ENCODE measurements at regions not wholly inside any gene's neighbourhood (a gene's known extent, or its start where the extent isn't known, plus 50 kb on each side); places are given as distances from the start of the nearest gene placed in this dataset.

DNA sequence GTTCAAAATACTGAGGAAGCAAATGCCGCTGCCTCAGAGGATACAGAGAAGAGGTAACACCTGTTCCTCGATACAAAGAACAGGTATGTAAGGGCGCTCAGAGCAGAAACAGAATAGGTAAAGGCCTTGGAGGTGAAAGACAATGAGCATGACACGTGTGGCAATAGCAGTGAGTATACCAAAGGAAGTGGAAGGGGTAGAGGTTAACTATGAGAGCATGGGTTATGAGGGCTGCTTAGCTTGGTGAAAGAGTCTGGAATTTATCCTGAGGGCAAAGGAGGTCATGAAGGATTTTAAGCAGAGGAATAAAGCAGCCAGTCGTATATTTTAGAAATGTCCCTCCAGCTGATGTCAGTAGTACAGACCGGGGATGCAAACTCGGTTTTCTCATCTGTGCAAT is 269.8 kb upstream of the ZNF462 start:
- no peak overlapping the region for H4K8ac ChIP-seq (replicated peaks; ENCODE audit: insufficient read length, low read depth, low read length)
- H3K27ac ChIP-seq (ENCODE audit: insufficient read length, low read depth, low read length): no peak overlapping the region
- no peaks in the 10 kb centered on the region for H3K9me3 Mint-ChIP-seq

More for the DNA sequence above, 269.8 kb upstream of the ZNF462 start:
- H3K4ac ChIP-seq (ENCODE audit: low read depth, low read length): no peak overlapping the region
- no peaks in the 10 kb centered on the region for H3K27me3 Mint-ChIP-seq (ENCODE audit: low read depth)
- no peak overlapping the region for H2BK5ac ChIP-seq (ENCODE audit: insufficient read length, low read length)
- peaks cover 4 to 7% of the 10 kb centered on the region in 2 experiments; a peak in 2 of 4 replicates for H3K4me1 Mint-ChIP-seq
- H4K20me1 ChIP-seq (ENCODE audit: control insufficient read depth, insufficient read depth, insufficient read length): no peaks in the 10 kb centered on the region
- H3K56ac ChIP-seq (ENCODE audit: insufficient read length, low read depth, low read length): no peak overlapping the region
- H3K36me3 Mint-ChIP-seq (ENCODE audit: insufficient read depth in 1 of 3, low read depth in 3 of 3): no peaks in the 10 kb centered on the region
- no peak overlapping the region for H2AFZ ChIP-seq (ENCODE audit: low read length)
- H3K4me1 ChIP-seq (ENCODE audit: insufficient read depth, low read length): no peaks in the 10 kb centered on the region
- no peaks in the 10 kb centered on the region for H3K9me3 ChIP-seq (ENCODE audit: control insufficient read depth, low read depth, low read length)
- no peak overlapping the region for H3K4me2 ChIP-seq (ENCODE audit: insufficient read depth, insufficient read length, low read length)
- no peak for DNase-seq
- no peaks in the 10 kb centered on the region for H3K23me2 ChIP-seq (ENCODE audit: insufficient read length, low read depth, low read length, poor library complexity, severe bottlenecking)
- no peak overlapping the region for H3K23ac ChIP-seq (ENCODE audit: insufficient read length, low read depth, low read length)
- TF ChIP-seq, protein P1, sequence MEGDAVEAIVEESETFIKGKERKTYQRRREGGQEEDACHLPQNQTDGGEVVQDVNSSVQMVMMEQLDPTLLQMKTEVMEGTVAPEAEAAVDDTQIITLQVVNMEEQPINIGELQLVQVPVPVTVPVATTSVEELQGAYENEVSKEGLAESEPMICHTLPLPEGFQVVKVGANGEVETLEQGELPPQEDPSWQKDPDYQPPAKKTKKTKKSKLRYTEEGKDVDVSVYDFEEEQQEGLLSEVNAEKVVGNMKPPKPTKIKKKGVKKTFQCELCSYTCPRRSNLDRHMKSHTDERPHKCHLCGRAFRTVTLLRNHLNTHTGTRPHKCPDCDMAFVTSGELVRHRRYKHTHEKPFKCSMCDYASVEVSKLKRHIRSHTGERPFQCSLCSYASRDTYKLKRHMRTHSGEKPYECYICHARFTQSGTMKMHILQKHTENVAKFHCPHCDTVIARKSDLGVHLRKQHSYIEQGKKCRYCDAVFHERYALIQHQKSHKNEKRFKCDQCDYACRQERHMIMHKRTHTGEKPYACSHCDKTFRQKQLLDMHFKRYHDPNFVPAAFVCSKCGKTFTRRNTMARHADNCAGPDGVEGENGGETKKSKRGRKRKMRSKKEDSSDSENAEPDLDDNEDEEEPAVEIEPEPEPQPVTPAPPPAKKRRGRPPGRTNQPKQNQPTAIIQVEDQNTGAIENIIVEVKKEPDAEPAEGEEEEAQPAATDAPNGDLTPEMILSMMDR (conservative IDR thresholded peaks at IDR 0.05): no peak
- H4K91ac ChIP-seq (ENCODE audit: insufficient read length, low read depth, low read length): no peak overlapping the region
- H3K79me2 ChIP-seq (ENCODE audit: insufficient read depth, low read length): no peaks in the 10 kb centered on the region
- no peak overlapping the region for H4K5ac ChIP-seq (ENCODE audit: insufficient read length, low read depth, low read length)
- no peak overlapping the region for H2BK120ac ChIP-seq (ENCODE audit: low read depth, low read length, poor library complexity, severe bottlenecking)
- H3K9ac ChIP-seq (ENCODE audit: extremely low read depth, insufficient read length, low read length): no peak overlapping the region
- H3K14ac ChIP-seq (ENCODE audit: insufficient read depth, low read length): no peak overlapping the region
- H2AK5ac ChIP-seq (ENCODE audit: insufficient read length, low read length): no peak overlapping the region
- no peak overlapping the region for H3T11ph ChIP-seq (ENCODE audit: low read length)
- H2BK12ac ChIP-seq (ENCODE audit: insufficient read length, low read depth, low read length): no peak overlapping the region
- H3K4me3 Mint-ChIP-seq: no peak overlapping the region
- no peak overlapping the region for H2BK15ac ChIP-seq (ENCODE audit: low read depth, low read length)
- no CpG with 5 or more reads among the region's 7 CpGs for WGBS (ENCODE audit: extremely low coverage, insufficient read length, low lambda C conversion rate)
- no peak overlapping the region for H2BK20ac ChIP-seq (ENCODE audit: low read depth, low read length, poor library complexity, severe bottlenecking)
- H3K79me1 ChIP-seq (ENCODE audit: insufficient read depth, low read depth, low read length, poor library complexity, severe bottlenecking): no peaks in the 10 kb centered on the region
- H3K27me3 ChIP-seq (ENCODE audit: insufficient read depth, low read length): no peaks in the 10 kb centered on the region
- H3K18ac ChIP-seq (ENCODE audit: insufficient read length, low read depth, low read length): no peak overlapping the region
- H3K27ac Mint-ChIP-seq: no peak overlapping the region; a peak in 1 of 7 replicates

Data from H9 (cell line).